Neuronal stem cell (in vitro differentiated cells): ENCODE measurements at regions not wholly inside any gene's neighbourhood (a gene's known extent, or its start where the extent isn't known, plus 50 kb on each side); places are given as distances from the start of the nearest gene placed in this dataset.
"Not testable (repeated sequence)": the region's sequence is repeated elsewhere in the genome, so short reads cannot be mapped to it uniquely, and the experiment has no call there.

Experiments used
- DNase-seq: peaks from one replicate; pipeline ENCODE4 v3.0.0-alpha.2; 2013; ENCODE audit warnings: low spot score
- H2AFZ ChIP-seq: one replicate; pipeline ENCODE4 v1.6.1; 2013; ENCODE audit warnings: mild to moderate bottlenecking, low read length, inconsistent platforms
- H2AK5ac ChIP-seq: 2 replicates; pipeline ENCODE4 v1.6.1; 2013; ENCODE audit warnings: low read depth, mild to moderate bottlenecking, inconsistent platforms, low read length, moderate library complexity, mixed read lengths
- H2BK120ac ChIP-seq: 2 replicates; pipeline ENCODE4 v1.6.1; 2013; ENCODE audit warnings: low read depth, mild to moderate bottlenecking, inconsistent platforms, low read length, moderate library complexity, mixed read lengths
- H2BK12ac ChIP-seq: one replicate; pipeline ENCODE4 v1.6.1; 2013; ENCODE audit warnings: low read length, inconsistent platforms
- H2BK15ac ChIP-seq: 2 replicates; pipeline ENCODE4 v1.6.1; 2013; ENCODE audit warnings: mild to moderate bottlenecking, low read length, inconsistent platforms, mixed read lengths
- H2BK5ac ChIP-seq: one replicate; pipeline ENCODE4 v1.6.1; 2013; ENCODE audit warnings: inconsistent platforms, mild to moderate bottlenecking, low read length, moderate library complexity
- H3K14ac ChIP-seq: one replicate; pipeline ENCODE4 v1.6.1; 2013; ENCODE audit warnings: low read length, inconsistent platforms
- H3K18ac ChIP-seq: 2 replicates; pipeline ENCODE4 v1.6.1; 2013; ENCODE audit warnings: low read length, inconsistent platforms
- H3K23ac ChIP-seq: 2 replicates; pipeline ENCODE4 v1.6.1; 2013; ENCODE audit warnings: low read depth, mild to moderate bottlenecking, mixed read lengths, low read length, inconsistent platforms; ENCODE audit not compliant: poor library complexity
- H3K27ac ChIP-seq: replicated peaks from 3 replicates; pipeline ENCODE4 v1.5.1; 2013; ENCODE audit warnings: low read length, inconsistent platforms
- H3K27me3 ChIP-seq, 3 experiments: 2 replicates each; pipeline ENCODE4 v1.6.1; 2013; ENCODE audit warnings: low read length in 3 of 3, mild to moderate bottlenecking in 2 of 3, inconsistent platforms in 1 of 3, low read depth in 1 of 3, mixed read lengths in 1 of 3, moderate library complexity in 1 of 3; ENCODE audit not compliant: control insufficient read depth in 3 of 3, insufficient read depth in 3 of 3
- H3K36me3 ChIP-seq, 2 donors: replicated peaks in 1 of 2; 2 replicates each; pipeline ENCODE4 v1.6.1; 2013; ENCODE audit warnings: low read length in 2 of 2; ENCODE audit not compliant: control insufficient read depth in 2 of 2, insufficient read depth in 2 of 2
- H3K4ac ChIP-seq: 2 replicates; pipeline ENCODE4 v1.6.1; 2013; ENCODE audit warnings: inconsistent platforms, mild to moderate bottlenecking, low read length, moderate library complexity
- H3K4me1 ChIP-seq, 2 donors: 1 replicate in 1 of 2; 2 replicates in 1 of 2; pipeline ENCODE4 v1.6.1; 2013; ENCODE audit warnings: low read length in 2 of 2, low read depth in 1 of 2; ENCODE audit not compliant: control insufficient read depth in 2 of 2, insufficient read depth in 1 of 2
- H3K4me2 ChIP-seq: one replicate; pipeline ENCODE4 v1.6.1; 2013; ENCODE audit warnings: mild to moderate bottlenecking, low read length, inconsistent platforms; ENCODE audit not compliant: insufficient read depth, poor library complexity, severe bottlenecking
- H3K4me3 ChIP-seq, 2 donors: 2 replicates each; pipeline ENCODE4 v1.5.1; 2013; ENCODE audit warnings: low read length in 2 of 2, mild to moderate bottlenecking in 2 of 2, inconsistent platforms in 1 of 2, moderate library complexity in 1 of 2
- H3K79me1 ChIP-seq: one replicate; pipeline ENCODE4 v1.6.1; 2013; ENCODE audit warnings: low read depth, mild to moderate bottlenecking, inconsistent platforms, low read length, moderate library complexity
- H3K9ac ChIP-seq: one replicate; pipeline ENCODE4 v1.6.1; 2013; ENCODE audit warnings: mild to moderate bottlenecking, low read depth, low read length, inconsistent platforms; ENCODE audit not compliant: poor library complexity
- H3K9me3 ChIP-seq, 2 donors: replicated peaks in 1 of 2; 2 replicates each; pipeline versions ENCODE3 to v1.6.1; 2013; ENCODE audit warnings: low read length in 2 of 2, mild to moderate bottlenecking in 2 of 2, inconsistent platforms in 1 of 2, low read depth in 1 of 2, mixed read lengths in 1 of 2, moderate library complexity in 1 of 2; ENCODE audit not compliant: control insufficient read depth in 2 of 2, insufficient read depth in 1 of 2
- H4K8ac ChIP-seq: one replicate; pipeline ENCODE4 v1.6.1; 2013; ENCODE audit warnings: low read depth, mild to moderate bottlenecking, inconsistent platforms, low read length, moderate library complexity
- H4K91ac ChIP-seq: one replicate; pipeline ENCODE4 v1.6.1; 2013; ENCODE audit warnings: low read length, low read depth, mild to moderate bottlenecking, inconsistent platforms; ENCODE audit not compliant: poor library complexity
- WGBS, 2 donors: extraction: QIAGEN DNeasy Blood & Tissue Kit; methylation state at CpG; one replicate each; pipeline ENCODE4 v1.1.7; 2013; ENCODE audit warnings: missing lambda C conversion rate in 2 of 2, mixed read lengths in 1 of 2; ENCODE audit not compliant: insufficient read length in 2 of 2, insufficient replicate concordance in 1 of 2; ENCODE audit errors: extremely low coverage in 2 of 2; 5-methylcytosine and 5-hydroxymethylcytosine counted together

DNA sequence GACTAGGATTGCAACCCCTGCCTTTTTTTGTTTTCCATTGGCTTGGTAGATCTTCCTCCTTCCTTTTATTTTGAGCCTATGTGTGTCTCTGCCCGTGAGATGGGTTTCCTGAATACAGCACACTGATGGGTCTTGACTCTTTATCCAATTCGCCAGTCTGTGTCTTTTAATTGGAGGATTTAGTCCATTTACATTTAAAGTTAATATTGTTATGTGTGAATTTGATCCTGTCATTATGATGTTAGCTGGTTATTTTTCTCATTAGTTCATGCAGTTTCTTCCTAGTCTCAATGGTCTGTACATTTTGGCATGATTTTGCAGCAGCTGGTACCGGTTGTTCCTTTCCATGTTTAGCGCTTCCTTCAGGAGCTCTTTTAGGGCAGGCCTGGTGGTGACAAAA is 204.7 kb upstream of the ZNF804B start:
- not testable (repeated sequence) for H3K36me3 ChIP-seq, H3K4ac ChIP-seq, H3K4me3 ChIP-seq, H3K9me3 ChIP-seq, H2BK120ac ChIP-seq, H2BK5ac ChIP-seq, H3K79me1 ChIP-seq, H4K8ac ChIP-seq, H3K27ac ChIP-seq, H2AK5ac ChIP-seq, H3K18ac ChIP-seq, H3K4me2 ChIP-seq, H3K23ac ChIP-seq, H2AFZ ChIP-seq, H2BK12ac ChIP-seq, H3K9ac ChIP-seq, H3K4me1 ChIP-seq, H3K27me3 ChIP-seq, H3K14ac ChIP-seq, H2BK15ac ChIP-seq, DNase-seq, H4K91ac ChIP-seq
- no CpG with 5 or more reads among the region's 4 CpGs for WGBS, 2 donors

DNA sequence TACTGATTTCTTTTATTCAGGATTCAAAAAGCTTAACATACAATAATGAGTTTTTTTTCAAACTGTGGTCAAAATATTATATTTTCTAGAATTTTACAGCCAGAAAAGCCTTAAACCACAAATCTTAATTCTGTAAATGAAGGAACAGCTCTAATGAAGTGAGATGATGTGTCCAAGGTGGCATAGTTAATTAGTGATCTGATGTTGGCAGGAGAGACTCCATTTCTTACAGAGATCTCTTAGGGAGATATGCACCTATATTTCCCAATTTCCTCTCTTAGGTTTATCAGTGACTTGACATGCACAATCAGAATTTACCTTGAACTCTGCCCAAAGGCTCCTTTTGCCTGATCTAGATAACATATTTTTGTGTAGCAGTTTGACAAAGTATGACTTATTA is 211.1 kb upstream of the ZNF804B start:
- H3K23ac ChIP-seq, result no peak overlapping the region
- no peak overlapping the region for H2BK12ac ChIP-seq
- H3K14ac ChIP-seq, result no peak overlapping the region
- H3K4me3 ChIP-seq, result no peak overlapping the region
- peak overlapping the region; percentile 35 for H2AFZ ChIP-seq
- no peak overlapping the region for H2BK120ac ChIP-seq
- no peak overlapping the region for H3K9ac ChIP-seq
- peaks cover 0 to 13% of the 10 kb centered on the region in 2 donors for H3K9me3 ChIP-seq
- no peaks in the 10 kb centered on the region for H3K36me3 ChIP-seq
- H4K91ac ChIP-seq, result no peak overlapping the region
- H2AK5ac ChIP-seq, result no peak overlapping the region
- no peaks in the 10 kb centered on the region for H3K27me3 ChIP-seq
- H3K18ac ChIP-seq, result no peak overlapping the region
- H4K8ac ChIP-seq, result no peak overlapping the region
- H3K4me1 ChIP-seq, result no peaks in the 10 kb centered on the region
- DNase-seq, result no peak
- H3K27ac ChIP-seq, result no peak overlapping the region
- no peak overlapping the region for H2BK5ac ChIP-seq
- no peak overlapping the region for H3K4ac ChIP-seq
- no peak overlapping the region for H2BK15ac ChIP-seq
- no peak overlapping the region for H3K4me2 ChIP-seq
- H3K79me1 ChIP-seq, result no peaks in the 10 kb centered on the region

DNA sequence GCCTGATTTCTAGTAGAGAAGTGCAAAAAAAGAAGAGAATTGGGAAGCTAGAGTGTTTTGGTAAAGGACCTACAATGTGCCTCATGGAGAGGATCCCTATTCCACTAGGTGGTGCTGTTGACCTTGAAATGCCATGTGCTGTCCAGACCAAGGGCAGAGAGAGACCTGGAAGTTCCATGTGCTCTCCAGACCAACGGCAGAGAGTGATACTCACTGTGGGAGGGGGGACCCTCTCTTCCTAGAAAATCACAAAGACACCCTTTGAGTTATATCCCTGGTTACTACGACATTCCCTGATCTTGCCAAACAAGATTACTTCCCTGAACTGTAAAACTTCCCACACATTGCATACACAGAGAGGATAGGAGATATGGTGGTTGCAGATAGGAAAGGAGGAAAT is 212.7 kb upstream of the ZNF804B start:
- DNase-seq, result no peak
- Histone ChIP-seq H2AK5ac (no peak overlapping the region), H3K9me3 (peaks cover 0 to 13% of the 10 kb centered on the region in 2 donors), H2BK15ac (no peak overlapping the region), H2BK12ac (no peak overlapping the region), H3K4me2 (no peak overlapping the region), H3K4me3 (no peak overlapping the region), H2BK5ac (no peak overlapping the region), H3K23ac (no peak overlapping the region), H3K79me1 (no peaks in the 10 kb centered on the region), H2AFZ (no peak overlapping the region), H3K36me3 (no peaks in the 10 kb centered on the region), H3K18ac (no peak overlapping the region), H3K27ac (no peak overlapping the region), H3K4ac (no peak overlapping the region), H4K8ac (no peak overlapping the region), H3K14ac (no peak overlapping the region), H2BK120ac (no peak overlapping the region), H3K4me1 (no peaks in the 10 kb centered on the region), H3K9ac (no peak overlapping the region), H3K27me3 (no peaks in the 10 kb centered on the region), H4K91ac (no peak overlapping the region)
- no CpG with 5 or more reads among the region's 2 CpGs for WGBS, 2 donors

DNA sequence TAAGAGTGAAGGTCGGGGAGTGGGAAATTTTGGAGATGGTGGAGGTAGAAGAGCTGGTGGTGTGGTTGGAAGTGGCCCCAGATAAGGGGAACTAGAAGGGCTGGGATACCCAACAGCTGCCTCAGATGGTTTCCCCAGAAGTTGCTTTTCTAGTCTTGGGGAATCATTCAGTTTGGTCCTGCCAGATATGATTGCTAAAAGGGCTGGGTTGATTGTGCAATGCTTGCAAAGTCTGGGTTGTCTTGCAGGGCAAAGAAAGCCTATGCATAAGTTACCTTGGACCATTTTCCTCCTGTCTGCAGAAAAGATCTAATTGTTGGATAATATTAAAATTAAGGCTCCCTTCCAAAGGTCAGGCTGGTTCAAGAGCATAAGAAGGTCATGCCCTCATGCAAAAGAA is 213.8 kb upstream of the ZNF804B start:
- H3K79me1 ChIP-seq, result no peaks in the 10 kb centered on the region
- no peak for DNase-seq
- no peak overlapping the region for H2BK12ac ChIP-seq
- no peak overlapping the region for H3K27ac ChIP-seq
- no peaks in the 10 kb centered on the region for H3K36me3 ChIP-seq
- 100% methylated on average over 1 of the region's 1 CpG; no CpG with 5 or more reads in 1 of the 2 donors for WGBS, 2 donors
- H3K4me2 ChIP-seq, result no peak overlapping the region
- H3K9ac ChIP-seq, result no peak overlapping the region
- no peak overlapping the region for H2AK5ac ChIP-seq
- no peaks in the 10 kb centered on the region for H3K27me3 ChIP-seq
- H2BK5ac ChIP-seq, result no peak overlapping the region
- H2BK120ac ChIP-seq, result no peak overlapping the region
- H3K9me3 ChIP-seq, result peaks cover 0 to 13% of the 10 kb centered on the region in 2 donors
- H3K4me1 ChIP-seq, result no peaks in the 10 kb centered on the region
- H3K14ac ChIP-seq, result no peak overlapping the region
- no peak overlapping the region for H3K18ac ChIP-seq
- H3K4ac ChIP-seq, result no peak overlapping the region
- H4K8ac ChIP-seq, result no peak overlapping the region
- no peak overlapping the region for H2BK15ac ChIP-seq
- no peak overlapping the region for H2AFZ ChIP-seq
- H3K23ac ChIP-seq, result no peak overlapping the region
- no peak overlapping the region for H4K91ac ChIP-seq
- no peak overlapping the region for H3K4me3 ChIP-seq
